ENCODE measurements at regions not wholly inside any gene's neighbourhood (a gene's known extent, or its start where the extent isn't known, plus 50 kb on each side); places are given as distances from the start of the nearest gene placed in this dataset. TPM values are rescaled to one million over a fixed set of nuclear protein-coding genes. Genes with fewer than 3 reads are reported as not detected.

GRCh38 chr3:25376340-25376739 is 51.7 kb upstream of the RARB start:
- H3K9me3 ChIP-seq, result no peaks in the 10 kb centered on the region
- H3K27ac ChIP-seq, result no peak overlapping the region
- H3K27me3 ChIP-seq, result no peaks in the 10 kb centered on the region
- TF ChIP-seq POLR2A (IDR thresholded peaks at IDR 0.05), result no peak
- TF ChIP-seq, protein P1, sequence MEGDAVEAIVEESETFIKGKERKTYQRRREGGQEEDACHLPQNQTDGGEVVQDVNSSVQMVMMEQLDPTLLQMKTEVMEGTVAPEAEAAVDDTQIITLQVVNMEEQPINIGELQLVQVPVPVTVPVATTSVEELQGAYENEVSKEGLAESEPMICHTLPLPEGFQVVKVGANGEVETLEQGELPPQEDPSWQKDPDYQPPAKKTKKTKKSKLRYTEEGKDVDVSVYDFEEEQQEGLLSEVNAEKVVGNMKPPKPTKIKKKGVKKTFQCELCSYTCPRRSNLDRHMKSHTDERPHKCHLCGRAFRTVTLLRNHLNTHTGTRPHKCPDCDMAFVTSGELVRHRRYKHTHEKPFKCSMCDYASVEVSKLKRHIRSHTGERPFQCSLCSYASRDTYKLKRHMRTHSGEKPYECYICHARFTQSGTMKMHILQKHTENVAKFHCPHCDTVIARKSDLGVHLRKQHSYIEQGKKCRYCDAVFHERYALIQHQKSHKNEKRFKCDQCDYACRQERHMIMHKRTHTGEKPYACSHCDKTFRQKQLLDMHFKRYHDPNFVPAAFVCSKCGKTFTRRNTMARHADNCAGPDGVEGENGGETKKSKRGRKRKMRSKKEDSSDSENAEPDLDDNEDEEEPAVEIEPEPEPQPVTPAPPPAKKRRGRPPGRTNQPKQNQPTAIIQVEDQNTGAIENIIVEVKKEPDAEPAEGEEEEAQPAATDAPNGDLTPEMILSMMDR (IDR thresholded peaks at IDR 0.05), result no peak
- no peaks in the 10 kb centered on the region for H3K4me1 ChIP-seq
- 43 to 50% methylated on average over 4 of the region's 4 CpGs for WGBS, 2 donors
- ATAC-seq (no peak), DNase-seq (no peak)
- no peaks in the 10 kb centered on the region for H3K36me3 ChIP-seq (replicated peaks in 1 of 2; ENCODE audit: insufficient read depth in 1 of 2, low read depth in 2 of 2)
- H3K4me3 ChIP-seq, result no peak overlapping the region
- intact Hi-C loops (cut with DNase I), result no loop called here

DNA sequence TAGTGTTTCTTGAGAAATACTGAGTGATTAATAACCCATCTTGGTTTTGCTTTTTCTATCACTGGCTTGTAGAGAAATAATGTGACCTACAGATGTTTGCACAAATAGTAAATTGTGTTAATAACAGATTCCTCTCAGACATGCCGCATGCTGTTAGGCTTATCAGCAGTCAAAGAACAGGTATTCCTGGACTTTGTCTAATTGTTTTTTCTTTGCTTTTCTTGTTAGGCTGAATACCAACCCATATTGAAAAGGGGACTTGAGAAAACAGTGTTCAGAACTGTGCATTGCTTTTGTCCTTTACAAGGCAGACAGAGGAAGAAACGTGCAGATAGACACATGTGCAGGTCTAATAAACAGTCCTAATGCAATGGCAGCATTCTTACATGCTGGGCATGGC is 51.0 kb upstream of the RARB start:
- DNase-seq (no peak), ATAC-seq (no peak)
- Histone ChIP-seq H3K9me3 (no peaks in the 10 kb centered on the region), H3K27ac (no peak overlapping the region), H3K27me3 (no peaks in the 10 kb centered on the region), H3K36me3 (replicated peaks in 1 of 2; ENCODE audit: insufficient read depth in 1 of 2, low read depth in 2 of 2) (no peaks in the 10 kb centered on the region), H3K4me1 (no peaks in the 10 kb centered on the region), H3K4me3 (no peak overlapping the region)
- intact Hi-C loops (cut with DNase I), result no loop called here
- TF ChIP-seq, protein P1 (IDR thresholded peaks at IDR 0.05), result no peak
- TF ChIP-seq POLR2A (IDR thresholded peaks at IDR 0.05), result no peak
- 23 to 41% methylated on average over 2 of the region's 2 CpGs for WGBS, 2 donors

Small RNAs in the stretch of these regions (small RNA-seq; reads per million reads assigned to genes)
- not detected for gene RN7SL216P
- not detected for gene RNA5SP125
- not detected for gene RNA5SP126
